Small intestine (tissue), 7 donors: ENCODE measurements at regions not wholly inside any gene's neighbourhood (a gene's known extent, or its start where the extent isn't known, plus 50 kb on each side); places are given as distances from the start of the nearest gene placed in this dataset.

ENCODE experiments used
- DNase-seq, 2 donors: peaks; one replicate each; pipeline versions ENCODE4 v3.0.0 to v3.0.0-alpha.2; 2013
- FAIRE-seq: peaks from 2 replicates; lab custom pipeline; 2012; peaks lifted over from hg19 to GRCh38; lab: Jason Lieb, UNC
- H3K27ac ChIP-seq, 3 donors: one replicate each; pipeline ENCODE4 v1.5.1; 2013; ENCODE audit warnings: low read length in 2 of 3, mild to moderate bottlenecking in 2 of 3, control low read depth in 1 of 3, inconsistent platforms in 1 of 3, low read depth in 1 of 3, moderate library complexity in 1 of 3
- H3K27me3 ChIP-seq, 3 donors: one replicate each; pipeline ENCODE4 v1.6.1; 2013; ENCODE audit warnings: low read length in 3 of 3, inconsistent platforms in 1 of 3; ENCODE audit not compliant: control insufficient read depth in 3 of 3, insufficient read depth in 3 of 3
- H3K36me3 ChIP-seq, 3 donors: one replicate each; pipeline ENCODE4 v1.6.1; 2013; ENCODE audit warnings: low read length in 3 of 3, inconsistent platforms in 1 of 3, low read depth in 1 of 3, mild to moderate bottlenecking in 1 of 3, moderate library complexity in 1 of 3; ENCODE audit not compliant: control insufficient read depth in 3 of 3, insufficient read depth in 2 of 3
- H3K4me1 ChIP-seq, 3 donors: one replicate each; pipeline ENCODE4 v1.6.1; 2013; ENCODE audit warnings: low read length in 2 of 3, inconsistent platforms in 1 of 3, low read depth in 1 of 3, mild to moderate bottlenecking in 1 of 3, moderate library complexity in 1 of 3; ENCODE audit not compliant: control insufficient read depth in 3 of 3, insufficient read depth in 2 of 3
- H3K4me3 ChIP-seq, 3 donors: one replicate each; pipeline ENCODE4 v1.5.1; 2013; ENCODE audit warnings: low read length in 3 of 3, control low read depth in 1 of 3, inconsistent platforms in 1 of 3, low read depth in 1 of 3, mild to moderate bottlenecking in 1 of 3, moderate library complexity in 1 of 3
- H3K9me3 ChIP-seq, 2 donors: one replicate each; pipeline ENCODE4 v1.6.1; 2013; ENCODE audit warnings: low read depth in 1 of 2, low read length in 1 of 2; ENCODE audit not compliant: control insufficient read depth in 2 of 2, insufficient read depth in 1 of 2
- WGBS, 3 donors: extraction: QIAGEN DNeasy Blood & Tissue Kit; methylation state at CpG; one replicate each; pipeline ENCODE4 v1.1.7; 2013; 5-methylcytosine and 5-hydroxymethylcytosine counted together
- donor health status: healthy with polysubstance abuse.
- donor health status: control.
- donor health status: control.
- donor health status: Bipolar disorder and iron deficiency.
- donor health status: healthy.

- H3K36me3 ChIP-seq, result no peaks in the 10 kb centered on the region
- no peak overlapping the region for H3K27ac ChIP-seq
- WGBS, 3 donors, result 85 to 97% (median 89%) methylated on average over 1 of the region's 1 CpG
- no peak overlapping the region for H3K4me3 ChIP-seq
- DNase-seq (no peak), FAIRE-seq (no peak)
- no peaks in the 10 kb centered on the region for H3K9me3 ChIP-seq
- H3K27me3 ChIP-seq, result no peaks in the 10 kb centered on the region
- H3K4me1 ChIP-seq, result no peaks in the 10 kb centered on the region
These were observed 79.9 kb upstream of the TAS2R1 start for GRCh38 chr5:9710069-9710468.

- no peaks in the 10 kb centered on the region for H3K4me1 ChIP-seq
- DNase-seq (no peak), FAIRE-seq (no peak)
- no peaks in the 10 kb centered on the region for H3K27me3 ChIP-seq
- 56 to 78% (median 68%) methylated on average over 12 of the region's 12 CpGs for WGBS, 3 donors
- H3K27ac ChIP-seq, result no peak overlapping the region
- H3K9me3 ChIP-seq, result no peaks in the 10 kb centered on the region
- no peak overlapping the region for H3K4me3 ChIP-seq
- H3K36me3 ChIP-seq, result no peaks in the 10 kb centered on the region
These were observed 77.7 kb upstream of the TAS2R1 start for GRCh38 chr5:9707732-9708462.

DNA sequence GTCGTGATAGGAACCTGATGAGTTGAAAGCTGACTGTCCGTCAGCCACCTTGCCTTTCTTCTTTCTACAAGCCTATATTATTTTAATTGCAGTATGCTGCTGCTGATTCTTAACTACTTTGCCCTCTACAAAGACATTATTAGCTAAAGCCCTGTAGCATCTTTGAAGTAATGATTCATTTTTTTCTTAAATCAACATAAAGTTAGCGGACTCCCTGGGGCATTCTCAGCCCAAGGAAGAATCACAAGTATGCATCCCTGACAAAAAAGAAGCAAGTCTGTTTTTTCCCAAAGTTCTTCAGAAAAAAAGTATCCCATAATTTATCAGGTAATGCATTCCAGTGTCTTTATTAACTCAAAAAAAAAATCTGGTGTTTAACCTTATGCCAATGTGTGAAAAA is 69.5 kb upstream of the TAS2R1 start:
- H3K4me1 ChIP-seq, result no peaks in the 10 kb centered on the region
- H3K4me3 ChIP-seq, result no peak overlapping the region
- no peaks in the 10 kb centered on the region for H3K36me3 ChIP-seq
- H3K27ac ChIP-seq, result no peak overlapping the region
- H3K9me3 ChIP-seq, result no peaks in the 10 kb centered on the region
- H3K27me3 ChIP-seq, result no peaks in the 10 kb centered on the region
- WGBS, 3 donors, result 58 to 83% (median 73%) methylated on average over 3 of the region's 3 CpGs
- DNase-seq (no peak), FAIRE-seq (no peak)

DNA sequence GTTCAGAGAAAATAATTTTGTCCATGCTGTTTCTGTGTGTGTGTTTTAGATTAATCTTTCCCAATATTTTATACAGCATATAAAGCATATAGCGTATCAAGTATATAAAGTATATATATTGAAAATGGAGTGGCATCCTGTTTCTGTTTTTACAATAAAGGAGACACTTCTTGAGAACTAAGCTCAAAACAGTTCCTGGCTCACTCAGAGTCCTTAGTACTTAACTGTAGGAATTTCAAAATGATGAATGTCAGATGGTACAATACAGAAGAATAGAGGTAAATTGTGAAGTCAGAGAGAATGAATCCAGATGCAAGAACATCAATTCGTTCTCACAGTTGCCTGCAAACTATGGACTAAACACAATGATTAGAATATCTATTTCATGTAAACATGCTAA is 68.7 kb upstream of the TAS2R1 start:
- Histone ChIP-seq H3K4me1 (no peaks in the 10 kb centered on the region), H3K4me3 (no peak overlapping the region), H3K9me3 (no peaks in the 10 kb centered on the region), H3K27me3 (no peaks in the 10 kb centered on the region), H3K27ac (no peak overlapping the region), H3K36me3 (no peaks in the 10 kb centered on the region)
- no peak for DNase-seq
- no peak for FAIRE-seq
- WGBS, 3 donors, result 82 to 88% (median 84%) methylated on average over 2 of the region's 2 CpGs

DNA sequence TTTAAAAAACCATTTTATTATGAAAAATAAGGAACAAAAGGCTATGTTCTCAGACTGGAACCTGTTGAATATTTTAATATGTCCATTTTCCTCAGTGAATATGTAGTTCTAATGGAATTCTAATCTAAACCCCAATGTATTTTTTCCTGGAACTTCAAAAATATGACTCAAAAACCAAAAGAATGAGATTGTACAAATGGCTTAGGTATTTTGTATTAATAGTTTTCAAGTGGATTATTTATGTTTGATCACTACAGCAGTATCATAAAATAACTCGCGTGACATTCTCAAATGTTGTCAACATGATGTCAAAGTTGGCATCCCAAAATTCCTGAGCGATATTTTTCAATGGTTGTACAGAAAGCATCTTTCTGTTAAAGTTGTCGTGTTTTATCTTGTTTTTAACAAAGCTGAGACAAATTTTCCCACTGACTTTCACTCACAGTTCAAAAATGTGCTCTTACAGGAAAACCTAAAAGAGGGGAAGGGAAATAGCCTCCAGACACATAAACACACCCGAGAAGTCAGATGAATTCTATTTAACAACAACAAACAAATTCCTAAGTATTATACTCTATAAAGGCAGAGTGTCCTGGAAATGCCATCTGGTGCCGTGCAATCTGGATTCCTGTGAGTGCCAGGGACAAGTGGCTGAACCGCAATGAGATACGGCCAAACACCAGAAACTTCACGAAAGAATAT is 68.1 kb upstream of the TAS2R1 start:
- DNase-seq, result no peak
- Histone ChIP-seq H3K4me1 (no peaks in the 10 kb centered on the region), H3K4me3 (no peak overlapping the region), H3K36me3 (no peaks in the 10 kb centered on the region), H3K27ac (no peak overlapping the region), H3K9me3 (no peaks in the 10 kb centered on the region), H3K27me3 (no peaks in the 10 kb centered on the region)
- FAIRE-seq, result no peak
- WGBS, 3 donors, result 67 to 88% (median 74%) methylated on average over 9 of the region's 9 CpGs

GRCh38 chr5:9692576-9692975 is 62.4 kb upstream of the TAS2R1 start:
- no peaks in the 10 kb centered on the region for H3K9me3 ChIP-seq
- no peaks in the 10 kb centered on the region for H3K27me3 ChIP-seq
- no peak for FAIRE-seq
- H3K27ac ChIP-seq, result no peak overlapping the region
- H3K4me1 ChIP-seq, result no peaks in the 10 kb centered on the region
- WGBS, 3 donors, result 69 to 75% (median 73%) methylated on average over 3 of the region's 3 CpGs
- H3K4me3 ChIP-seq, result no peak overlapping the region
- DNase-seq, result no peak
- no peaks in the 10 kb centered on the region for H3K36me3 ChIP-seq

DNA sequence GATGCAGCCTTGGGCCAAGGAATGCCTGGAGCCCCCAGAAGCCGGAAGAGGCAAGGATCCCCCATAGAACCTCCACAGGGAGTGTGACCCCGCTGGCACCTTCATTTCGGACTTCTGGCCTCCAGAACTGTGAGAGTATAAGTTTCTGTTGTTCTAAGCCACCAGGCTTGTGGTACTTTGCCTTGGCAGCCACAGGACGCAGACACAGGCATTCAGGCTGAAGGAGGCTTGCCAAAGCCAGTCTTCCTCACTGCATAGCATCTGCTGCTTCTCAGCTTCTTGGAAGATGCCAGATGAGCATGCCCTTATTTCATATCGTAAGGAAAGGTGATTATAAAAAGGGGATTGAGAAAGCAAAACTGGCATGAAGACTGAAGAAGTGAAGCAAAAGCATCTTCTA is 61.1 kb upstream of the TAS2R1 start:
- Histone ChIP-seq H3K4me1 (no peaks in the 10 kb centered on the region), H3K4me3 (no peak overlapping the region), H3K36me3 (no peaks in the 10 kb centered on the region), H3K9me3 (no peaks in the 10 kb centered on the region), H3K27ac (no peak overlapping the region), H3K27me3 (no peaks in the 10 kb centered on the region)
- WGBS, 3 donors, result 80 to 88% (median 80%) methylated on average over 5 of the region's 5 CpGs
- FAIRE-seq (no peak), DNase-seq (no peak)

DNA sequence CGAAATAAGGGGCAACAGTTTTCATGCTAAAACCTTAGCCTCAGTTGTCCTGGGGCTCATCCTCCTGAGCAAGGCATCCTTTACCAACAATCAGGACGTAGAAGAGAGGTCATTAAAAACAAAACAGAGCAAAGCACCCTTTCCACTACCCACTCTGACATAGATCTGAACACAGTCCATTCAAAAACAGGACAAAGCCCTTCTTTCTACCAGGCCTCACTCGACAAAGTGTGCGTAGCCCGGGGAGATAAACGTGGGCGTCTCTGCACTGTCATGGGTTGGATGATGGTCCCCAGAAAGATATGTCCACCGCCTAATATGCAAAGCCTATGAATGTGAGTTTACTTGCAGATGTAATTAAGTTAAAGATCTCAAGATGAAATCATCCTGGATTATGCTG is 60.6 kb upstream of the TAS2R1 start:
- H3K4me1 ChIP-seq, result no peaks in the 10 kb centered on the region
- no peaks in the 10 kb centered on the region for H3K36me3 ChIP-seq
- 68 to 84% (median 82%) methylated on average over 8 of the region's 8 CpGs for WGBS, 3 donors
- no peak for DNase-seq
- no peak for FAIRE-seq
- no peak overlapping the region for H3K27ac ChIP-seq
- no peak overlapping the region for H3K4me3 ChIP-seq
- no peaks in the 10 kb centered on the region for H3K9me3 ChIP-seq
- no peaks in the 10 kb centered on the region for H3K27me3 ChIP-seq
